ENCODE measurements at regions not wholly inside any gene's neighbourhood (a gene's known extent, or its start where the extent isn't known, plus 50 kb on each side); places are given as distances from the start of the nearest gene placed in this dataset.
"Not testable (repeated sequence)": the region's sequence is repeated elsewhere in the genome, so short reads cannot be mapped to it uniquely, and the experiment has no call there.

- DNase-seq (ENCODE audit: low read depth), result not testable (repeated sequence)
These were observed 196.5 kb upstream of the ZNF469 start for GRCh38 chr16:88185976-88186888.

GRCh38 chr16:88186889-88187870 is 195.6 kb upstream of the ZNF469 start:
- not testable (repeated sequence) for DNase-seq (ENCODE audit: low read depth)

GRCh38 chr16:88188171-88188895 is 194.4 kb upstream of the ZNF469 start:
- not testable (repeated sequence) for DNase-seq (ENCODE audit: low read depth)

- DNase-seq (ENCODE audit: low read depth), result not testable (repeated sequence)
These were observed 192.1 kb upstream of the ZNF469 start for GRCh38 chr16:88190592-88191095.

GRCh38 chr16:88191168-88191567 is 191.6 kb upstream of the ZNF469 start:
- not testable (repeated sequence) for DNase-seq (ENCODE audit: low read depth)

- DNase-seq (ENCODE audit: low read depth), result no peak
These were observed 190.2 kb upstream of the ZNF469 start for GRCh38 chr16:88192601-88193000.

- not testable (repeated sequence) for DNase-seq (ENCODE audit: low read depth)
These were observed 188.9 kb upstream of the ZNF469 start for GRCh38 chr16:88193706-88194396.

GRCh38 chr16:88194397-88195268 is 188.1 kb upstream of the ZNF469 start:
- no peak for DNase-seq (ENCODE audit: low read depth)

- DNase-seq (ENCODE audit: low read depth), result no peak
These were observed 187.5 kb upstream of the ZNF469 start for GRCh38 chr16:88195269-88195705.

GRCh38 chr16:88195911-88196465 is 186.8 kb upstream of the ZNF469 start:
- no peak for DNase-seq (ENCODE audit: low read depth)

GRCh38 chr16:88196471-88197400 is 186.0 kb upstream of the ZNF469 start:
- DNase-seq (ENCODE audit: low read depth), result no peak

- no peak for DNase-seq (ENCODE audit: low read depth)
These were observed 185.0 kb upstream of the ZNF469 start for GRCh38 chr16:88197481-88198456.

- not testable (repeated sequence) for DNase-seq (ENCODE audit: low read depth)
These were observed 184.1 kb upstream of the ZNF469 start for GRCh38 chr16:88198457-88199295.

GRCh38 chr16:88199296-88200153 is 183.2 kb upstream of the ZNF469 start:
- DNase-seq (ENCODE audit: low read depth), result not testable (repeated sequence)

Data from activated T-helper 1 cell treated with Interleukin-2 at 50 U/mL for 16 hours (primary cell).